ENCODE measurements at regions not wholly inside any gene's neighbourhood (a gene's known extent, or its start where the extent isn't known, plus 50 kb on each side); places are given as distances from the start of the nearest gene placed in this dataset.

- H3K36me3 ChIP-seq (ENCODE audit: insufficient read depth, low read length), result no peaks in the 10 kb centered on the region
- H3K4me3 ChIP-seq (ENCODE audit: low read length), result no peak overlapping the region
- no peak overlapping the region for H3K27ac ChIP-seq (ENCODE audit: low read depth in 1 of 2, low read length in 2 of 2)
- ChIA-PET POLR2A (no interaction called here), CTCF (no interaction called here)
- TF ChIP-seq CTCF (IDR thresholded peaks at IDR 0.05), result no peak
- no peaks in the 10 kb centered on the region for H3K4me1 ChIP-seq (ENCODE audit: insufficient read depth, low read length)
- H3K9me3 ChIP-seq (ENCODE audit: control insufficient read depth in 1 of 2, insufficient read depth in 1 of 2, low read length in 2 of 2), result no peaks in the 10 kb centered on the region
- no peaks in the 10 kb centered on the region for H3K27me3 ChIP-seq (ENCODE audit: control insufficient read depth in 1 of 2, insufficient read depth in 2 of 2, low read length in 2 of 2)
- H3K27ac Mint-ChIP-seq, result no peak overlapping the region
- DNase-seq (no peak), ATAC-seq (ENCODE audit: poor library complexity) (no peak)
- H3K4me3 Mint-ChIP-seq, result no peak overlapping the region
- H3K27me3 Mint-ChIP-seq, result peaks cover 5% of the 10 kb centered on the region
- no peaks in the 10 kb centered on the region for H3K36me3 Mint-ChIP-seq (ENCODE audit: low read depth)
- no peaks in the 10 kb centered on the region for H3K4me1 Mint-ChIP-seq (ENCODE audit: low read depth)
- no peaks in the 10 kb centered on the region for H3K9me3 Mint-ChIP-seq
- intact Hi-C loops (cut with DNase I, micrococcal nuclease), result no loop called here
Observed at GRCh38 chr9:700365-701282, 140.9 kb upstream of the DMRT1 start.

- intact Hi-C loops (cut with DNase I, micrococcal nuclease), result no loop called here
- no peaks in the 10 kb centered on the region for H3K36me3 Mint-ChIP-seq (ENCODE audit: low read depth)
- ChIA-PET POLR2A (no interaction called here), CTCF (no interaction called here)
- Histone ChIP-seq H3K4me3 (ENCODE audit: low read length) (no peak overlapping the region), H3K27ac (ENCODE audit: low read depth in 1 of 2, low read length in 2 of 2) (no peak overlapping the region), H3K36me3 (ENCODE audit: insufficient read depth, low read length) (no peaks in the 10 kb centered on the region), H3K9me3 (ENCODE audit: control insufficient read depth in 1 of 2, insufficient read depth in 1 of 2, low read length in 2 of 2) (no peaks in the 10 kb centered on the region), H3K4me1 (ENCODE audit: insufficient read depth, low read length) (peaks cover 2% of the 10 kb centered on the region), H3K27me3 (ENCODE audit: control insufficient read depth in 1 of 2, insufficient read depth in 2 of 2, low read length in 2 of 2) (no peaks in the 10 kb centered on the region)
- H3K27ac Mint-ChIP-seq, result no peak overlapping the region
- no peak for ATAC-seq (ENCODE audit: poor library complexity)
- H3K9me3 Mint-ChIP-seq, result no peaks in the 10 kb centered on the region
- no peak for DNase-seq
- H3K4me3 Mint-ChIP-seq, result no peak overlapping the region
- TF ChIP-seq CTCF (IDR thresholded peaks at IDR 0.05), result no peak
- peaks cover 9% of the 10 kb centered on the region for H3K4me1 Mint-ChIP-seq (ENCODE audit: low read depth)
- peaks cover 18% of the 10 kb centered on the region for H3K27me3 Mint-ChIP-seq
Observed at GRCh38 chr9:703392-703791, 138.1 kb upstream of the DMRT1 start.

GRCh38 chr9:706073-706472 is 135.4 kb upstream of the DMRT1 start:
- Mint-ChIP-seq H3K4me3 (no peak overlapping the region), H3K27ac (no peak overlapping the region), H3K9me3 (no peaks in the 10 kb centered on the region), H3K36me3 (ENCODE audit: low read depth) (no peaks in the 10 kb centered on the region), H3K27me3 (peaks cover 37% of the 10 kb centered on the region), H3K4me1 (ENCODE audit: low read depth) (peaks cover 9% of the 10 kb centered on the region)
- POLR2A ChIA-PET, result no interaction called here
- H3K36me3 ChIP-seq (ENCODE audit: insufficient read depth, low read length), result peaks cover 2% of the 10 kb centered on the region
- CTCF ChIA-PET, result no interaction called here
- H3K9me3 ChIP-seq (ENCODE audit: control insufficient read depth in 1 of 2, insufficient read depth in 1 of 2, low read length in 2 of 2), result no peaks in the 10 kb centered on the region
- H3K27me3 ChIP-seq (ENCODE audit: control insufficient read depth in 1 of 2, insufficient read depth in 2 of 2, low read length in 2 of 2), result peaks cover 0 to 3% of the 10 kb centered on the region in 2 experiments
- H3K4me1 ChIP-seq (ENCODE audit: insufficient read depth, low read length), result peaks cover 2% of the 10 kb centered on the region
- DNase-seq (no peak), ATAC-seq (ENCODE audit: poor library complexity) (no peak)
- TF ChIP-seq CTCF (IDR thresholded peaks at IDR 0.05), result no peak
- H3K27ac ChIP-seq (ENCODE audit: low read depth in 1 of 2, low read length in 2 of 2), result no peak overlapping the region
- peak overlapping the region; percentile 52 for H3K4me3 ChIP-seq (ENCODE audit: low read length)
- intact Hi-C loops (cut with DNase I, micrococcal nuclease), result no loop called here
